UCSD-AML1 (cell line): ENCODE measurements at regions not wholly inside any gene's neighbourhood (a gene's known extent, or its start where the extent isn't known, plus 50 kb on each side); places are given as distances from the start of the nearest gene placed in this dataset.

Experiments used
- DNase-seq: peaks from one replicate; lab custom pipeline; 2025; ENCODE audit not compliant: unreplicated experiment; lab: John Stamatoyannopoulos, UW

DNA sequence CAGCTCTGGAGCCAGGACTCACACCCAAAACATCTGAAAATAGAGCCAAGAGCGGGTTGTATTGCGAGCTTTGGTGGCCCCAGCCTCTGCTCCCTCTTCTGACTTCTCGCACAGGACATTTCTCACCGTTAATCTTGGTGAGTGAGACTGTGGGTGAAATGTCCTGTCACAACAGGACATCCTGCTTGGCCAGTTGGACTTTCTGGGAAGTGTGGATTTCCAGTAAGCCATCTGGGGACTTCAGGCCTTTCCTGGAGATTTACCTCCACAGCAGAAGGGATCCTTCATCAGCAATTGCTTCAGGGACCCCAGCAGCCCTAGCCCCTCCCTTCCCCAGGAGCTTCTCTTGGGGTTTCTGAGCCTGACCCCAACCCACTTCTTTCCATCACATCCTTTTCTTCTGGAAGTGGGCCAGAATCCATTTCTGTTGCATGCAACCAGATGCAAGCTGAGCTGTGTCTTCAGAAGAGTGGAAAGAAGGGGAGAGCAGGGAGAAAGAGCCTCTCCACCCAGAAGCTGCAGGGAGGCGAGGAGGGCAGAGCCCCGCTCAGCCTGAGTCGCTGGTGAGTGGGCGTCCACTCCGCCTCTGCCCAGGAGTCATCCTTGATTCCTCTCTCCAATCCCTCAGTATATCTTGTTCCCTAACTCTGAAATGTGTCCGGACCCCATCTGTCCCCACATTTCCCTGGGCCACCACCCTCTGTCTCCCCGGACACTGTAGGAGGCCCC, 50.3 kb upstream of the GADD45G start:
- no peak for DNase-seq

DNA sequence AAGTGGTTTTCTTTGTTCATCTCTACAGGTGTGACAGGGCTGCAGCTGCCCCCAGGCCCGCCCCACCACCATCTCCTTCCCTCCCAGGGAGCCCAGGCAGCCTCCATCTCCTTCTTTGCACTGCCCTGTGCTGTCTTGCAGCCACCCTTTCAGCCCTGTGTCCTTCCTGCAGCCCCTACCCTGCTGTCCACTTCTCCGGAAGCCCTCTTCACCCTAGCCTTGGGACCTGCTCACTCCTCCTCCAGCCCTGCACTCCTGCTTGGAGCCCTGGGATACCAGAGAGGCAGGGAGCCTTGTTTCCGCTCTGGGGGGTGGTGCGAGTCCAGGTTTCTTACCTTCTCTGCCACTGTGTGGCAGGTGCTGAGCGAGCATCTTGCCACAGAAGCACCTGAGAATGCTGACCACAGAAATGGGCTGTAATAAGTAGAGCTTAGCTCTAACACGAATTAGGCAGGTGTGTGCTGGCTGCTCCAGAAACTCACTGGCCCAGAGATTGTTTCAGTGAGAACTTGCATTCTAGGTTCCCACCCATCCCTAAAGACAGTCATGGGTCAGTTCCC, 51.3 kb upstream of the GADD45G start:
- DNase-seq = no peak

DNA sequence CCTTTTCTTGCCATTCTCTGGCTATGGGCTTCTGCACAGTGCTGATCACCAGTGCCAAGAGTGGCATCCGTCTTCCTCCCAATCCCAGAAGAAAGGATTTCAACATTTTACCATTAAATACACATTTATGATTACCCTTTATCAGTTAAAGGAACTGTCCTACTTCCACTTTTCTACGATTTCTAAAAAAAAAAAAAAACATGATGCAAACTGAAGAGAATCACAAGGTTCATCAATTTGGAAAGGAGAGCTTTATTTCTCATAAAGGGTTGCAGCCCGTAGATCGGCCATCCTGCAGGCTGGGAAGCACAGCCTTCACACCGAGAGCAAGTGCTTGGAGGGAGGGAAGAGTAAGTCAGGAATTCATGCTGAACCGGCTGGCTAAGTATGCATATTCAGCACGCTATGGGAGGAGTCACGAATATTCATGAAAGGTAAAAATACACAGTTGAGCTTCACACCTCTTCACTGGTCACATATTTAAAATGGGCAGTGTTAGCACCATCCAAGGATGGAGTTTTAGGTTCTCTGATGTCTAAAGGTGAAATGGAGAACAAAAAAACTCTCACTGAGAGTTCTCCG, 52.5 kb upstream of the SEMA4D start:
- no peak for DNase-seq

DNA sequence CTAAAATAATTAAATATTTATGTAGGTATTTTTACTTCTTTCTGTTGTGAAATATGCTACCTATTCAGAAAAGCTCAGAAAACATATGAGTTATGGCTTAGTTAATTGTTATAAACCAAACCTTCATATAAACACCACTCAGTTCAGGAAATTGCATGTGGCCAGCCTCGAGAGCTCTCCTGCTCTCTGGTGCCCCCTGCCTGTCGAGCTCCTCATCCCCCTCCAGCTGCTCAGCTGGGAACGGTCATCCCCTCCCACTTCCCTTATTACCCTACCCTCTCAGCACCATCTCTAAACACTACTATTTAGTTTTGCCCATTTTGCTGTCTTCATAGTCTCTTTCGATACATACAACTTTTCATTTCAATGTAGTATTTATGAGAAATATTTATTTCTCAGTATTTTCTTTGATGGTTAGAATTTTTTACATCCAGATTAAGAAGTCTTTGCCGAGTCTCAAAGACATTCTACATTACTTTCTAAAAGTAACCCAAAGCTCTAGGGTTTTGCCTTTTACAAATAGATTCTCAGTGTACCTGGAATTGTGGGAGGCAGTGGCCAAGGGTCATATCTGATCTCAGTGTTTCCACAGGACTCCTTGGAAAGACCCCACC, 51.2 kb upstream of the SEMA4D start:
- peak; percentile 87 for DNase-seq

DNA sequence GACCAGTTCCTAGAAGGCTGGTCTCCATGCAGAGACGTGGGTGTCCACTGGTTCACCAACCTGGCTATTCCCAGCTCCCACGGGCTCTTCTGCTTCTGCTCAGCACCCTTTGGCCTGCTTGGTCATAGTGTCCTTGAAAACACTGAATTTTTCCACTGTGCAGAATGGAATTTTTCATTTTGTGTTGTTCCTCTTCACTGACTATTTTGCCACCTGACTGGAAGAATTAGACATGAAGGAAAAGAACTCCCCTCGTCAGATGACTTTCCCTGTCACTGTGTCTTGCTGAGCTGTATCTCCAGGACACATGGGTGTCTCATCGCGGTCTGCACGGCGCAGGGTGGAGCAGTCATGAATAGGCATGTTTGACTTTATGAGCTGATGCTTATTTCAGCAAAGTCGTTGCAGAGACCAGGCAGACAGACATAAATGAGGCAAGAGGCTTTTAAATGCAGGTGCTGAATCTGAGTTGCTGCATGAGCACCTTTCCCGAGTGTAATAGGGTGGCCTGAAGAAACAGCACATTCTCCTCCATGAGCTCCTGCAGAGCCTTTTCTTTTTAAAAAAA, 50.2 kb upstream of the SEMA4D start:
- no peak for DNase-seq
